GM12878 (cell line): ENCODE measurements at regions not wholly inside any gene's neighbourhood (a gene's known extent, or its start where the extent isn't known, plus 50 kb on each side); places are given as distances from the start of the nearest gene placed in this dataset.
A peak's percentile ranks its signal among the peaks of the same experiment; 100 is the strongest.

Experiments
- ATAC-seq: fragments of 200-7000 bp; cut with Tn5 transposase; 3 replicates; pipeline ENCODE4 v1.9.1; 2020; ENCODE audit warnings: mild to moderate bottlenecking, moderate library complexity
- BruUV-seq: library from RNA; stranded (reverse); fragments of 400-500 nt; replicated peaks from 2 replicates; lab custom pipeline; 2021; lab: Mats Ljungman, UMichigan
- CTCF ChIA-PET: fragments of 300-600 bp; sonication (Branson Sonifier 250); formaldehyde crosslinking; extraction: SDS; loops from one replicate; lab custom pipeline; 2021; ENCODE audit warnings: inconsistent platforms; lab: Yijun Ruan, JAX
- POLR2A ChIA-PET: fragments of 350-600 bp; formaldehyde crosslinking; extraction: SDS; loops from one replicate; lab custom pipeline; 2021; ENCODE audit warnings: inconsistent platforms; lab: Charles Lee
- RAD21 ChIA-PET: fragments of 300-600 bp; sonication (Branson Sonifier 250); formaldehyde crosslinking; loops from one replicate; lab custom pipeline; 2023; ENCODE audit warnings: antibody characterized with exemption; ENCODE audit not compliant: unreplicated experiment; lab: Charles Lee
- SMC1A ChIA-PET: fragments of 300-600 bp; sonication (Branson Sonifier 250); formaldehyde crosslinking; loops from one replicate; lab custom pipeline; 2023; ENCODE audit not compliant: unreplicated experiment, uncharacterized antibody; lab: Charles Lee
- DNase-seq: peaks from one replicate; pipeline ENCODE4 v3.0.0-alpha.2; 2011; ENCODE audit warnings: low read depth, low spot score
- FAIRE-seq: peaks from 3 replicates; lab custom pipeline; 2011; peaks lifted over from hg19 to GRCh38; lab: Jason Lieb, UNC
- H2AFZ ChIP-seq: 2 replicates; pipeline ENCODE4 v1.6.0; 2011; ENCODE audit warnings: low read depth, low read length, control low read depth; ENCODE audit not compliant: control insufficient read depth
- H3K27ac ChIP-seq: 2 replicates; pipeline ENCODE4 v1.5.1; 2011; ENCODE audit warnings: control low read depth; ENCODE audit not compliant: control insufficient read depth, insufficient read depth
- H3K27me3 ChIP-seq, 2 experiments: replicated peaks in 1 of 2; 2 replicates each; pipeline versions ENCODE4 v1.6.0 to v1.6.1; 2011; ENCODE audit warnings: low read length in 1 of 2; ENCODE audit not compliant: control insufficient read depth in 2 of 2, insufficient read depth in 2 of 2
- H3K36me3 ChIP-seq, 2 experiments: 2 replicates each; pipeline ENCODE4 v1.5.1; 2011; ENCODE audit warnings: low read length in 1 of 2; ENCODE audit not compliant: control insufficient read depth in 2 of 2, insufficient read depth in 2 of 2
- H3K4me1 ChIP-seq: 2 replicates; pipeline ENCODE4 v1.6.1; 2011; ENCODE audit warnings: mild to moderate bottlenecking, low read length, moderate library complexity, mixed read lengths; ENCODE audit not compliant: control insufficient read depth, insufficient read depth
- H3K4me2 ChIP-seq: 2 replicates; pipeline ENCODE4 v1.6.0; 2011; ENCODE audit warnings: control low read depth; ENCODE audit not compliant: control insufficient read depth, insufficient read depth
- H3K4me3 ChIP-seq: fragments of 200-600 bp; sonication (generic); 2 replicates; pipeline ENCODE4 v1.5.1; 2016
- H3K79me2 ChIP-seq: 2 replicates; pipeline ENCODE4 v1.6.0; 2011; ENCODE audit warnings: low read length; ENCODE audit not compliant: control insufficient read depth, insufficient read depth
- H3K9ac ChIP-seq: 2 replicates; pipeline ENCODE4 v1.8.0; 2011; ENCODE audit warnings: low read length, control low read depth, mixed read lengths; ENCODE audit not compliant: control insufficient read depth, insufficient read depth
- H3K9me3 ChIP-seq: replicated peaks from 3 replicates; pipeline ENCODE4 v1.5.1; 2011; ENCODE audit warnings: mild to moderate bottlenecking, low read length; ENCODE audit not compliant: control insufficient read depth, insufficient read depth
- H4K20me1 ChIP-seq: 2 replicates; pipeline ENCODE4 v1.6.0; 2011; ENCODE audit not compliant: control insufficient read depth, insufficient read depth
- CTCF ChIP-seq, 3 experiments: IDR thresholded peaks in 2 of 3; conservative IDR thresholded peaks in 1 of 3; 2 replicates each; pipeline ENCODE4 v1.5.1; 2011; ENCODE audit warnings: low read depth in 3 of 3, low read length in 3 of 3, mild to moderate bottlenecking in 3 of 3, control low read depth in 2 of 3, moderate library complexity in 2 of 3, inconsistent platforms in 1 of 3, mixed read lengths in 1 of 3; ENCODE audit not compliant: control insufficient read depth in 2 of 3, insufficient read depth in 1 of 3; ENCODE audit errors: extremely low read depth in 1 of 3
- EGR1 ChIP-seq, 2 experiments: IDR thresholded peaks; 1 replicate in 1 of 2; 2 replicates in 1 of 2; pipeline ENCODE4 v1.6.1; 2011 to 2012; ENCODE audit warnings: low read depth in 2 of 2, low read length in 2 of 2, borderline replicate concordance in 1 of 2, mild to moderate bottlenecking in 1 of 2, moderate library complexity in 1 of 2
- GABPA ChIP-seq: IDR thresholded peaks from 2 replicates; pipeline ENCODE4 v1.6.1; 2014; ENCODE audit warnings: antibody characterized with exemption, low read depth, mild to moderate bottlenecking, inconsistent platforms
- POLR2AphosphoS2 ChIP-seq: IDR thresholded peaks from 2 replicates; pipeline ENCODE4 v1.6.1; 2011; ENCODE audit warnings: low read depth, mild to moderate bottlenecking, low read length, improper control_type of control experiment, moderate library complexity
- POLR2AphosphoS5 ChIP-seq: IDR thresholded peaks from 2 replicates; pipeline ENCODE4 v1.6.1; 2011; ENCODE audit warnings: mild to moderate bottlenecking, low read length, inconsistent platforms
- REST ChIP-seq: IDR thresholded peaks from 2 replicates; pipeline ENCODE4 v1.6.1; 2012; ENCODE audit warnings: mild to moderate bottlenecking, low read depth, low read length
- WGBS: methylation state at CpG from one replicate; pipeline ENCODE4 v1.1.6; 2016; ENCODE audit warnings: low lambda C conversion rate; ENCODE audit not compliant: insufficient replicate concordance, insufficient coverage; ENCODE audit errors: missing lambda C conversion rate; 5-methylcytosine and 5-hydroxymethylcytosine counted together
- in situ Hi-C: fragments of 300-500 bp; cut with MboI; formaldehyde crosslinking; loops from 9 replicates; pipeline ENCODE4 v1.14.3; 2018; ENCODE audit warnings: mixed read lengths
- intact Hi-C: fragments of 100-400 bp; cut with micrococcal nuclease; formaldehyde crosslinking; loops from one replicate; pipeline ENCODE4 v1.14.2; 2022; ENCODE audit not compliant: unreplicated experiment
- TF ChIP-seq, protein P1 (sequence below): IDR thresholded peaks from 2 replicates; pipeline ENCODE4 v1.6.1; 2012; ENCODE audit warnings: low read length, inconsistent platforms

DNA sequence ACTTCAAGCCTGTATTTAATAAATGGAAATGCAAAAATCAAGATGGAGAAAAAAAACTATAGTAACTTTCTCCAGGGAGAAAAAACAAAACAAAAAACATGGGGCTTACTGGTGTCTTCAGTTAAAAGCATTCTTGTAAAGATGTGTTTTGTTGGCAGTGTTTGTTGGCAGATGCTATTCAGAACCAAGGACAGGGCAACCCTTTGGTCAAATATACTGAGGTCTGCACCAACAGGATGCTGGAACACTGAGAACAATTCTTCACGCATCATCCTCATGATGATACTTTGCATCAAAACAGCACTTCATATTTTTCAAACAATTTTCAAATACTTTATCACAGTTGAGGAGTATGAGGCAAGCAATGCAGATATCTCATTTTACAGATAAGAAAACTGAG, 63.7 kb upstream of the CBLN4 start:
- in situ Hi-C loops (no loop called here), intact Hi-C loops (no loop called here)
- Histone ChIP-seq H4K20me1 (no peaks in the 10 kb centered on the region), H3K27me3 (no peaks in the 10 kb centered on the region), H3K36me3 (no peaks in the 10 kb centered on the region), H3K4me2 (no peak overlapping the region), H3K4me1 (no peaks in the 10 kb centered on the region), H3K4me3 (no peak overlapping the region), H3K9me3 (no peaks in the 10 kb centered on the region), H2AFZ (no peak overlapping the region), H3K79me2 (no peaks in the 10 kb centered on the region), H3K27ac (no peak overlapping the region), H3K9ac (no peak overlapping the region)
- ChIA-PET POLR2A (no interaction called here), SMC1A (no interaction called here), RAD21 (no interaction called here), CTCF (no interaction called here)
- BruUV-seq = no TSS peak
- FAIRE-seq = no peak
- no peak for ATAC-seq
- WGBS = 26% methylated on average over 1 of the region's 1 CpG
- DNase-seq = no peak
- TF ChIP-seq REST = peak; percentile 22; the same call in 1 of the 2 replicates
- TF ChIP-seq POLR2AphosphoS2 = no peak
- TF ChIP-seq EGR1 (IDR thresholded peaks at IDR 0.05; ENCODE audit: borderline replicate concordance in 1 of 2, low read depth in 2 of 2, low read length in 2 of 2) = no peak
- TF ChIP-seq, protein P1, sequence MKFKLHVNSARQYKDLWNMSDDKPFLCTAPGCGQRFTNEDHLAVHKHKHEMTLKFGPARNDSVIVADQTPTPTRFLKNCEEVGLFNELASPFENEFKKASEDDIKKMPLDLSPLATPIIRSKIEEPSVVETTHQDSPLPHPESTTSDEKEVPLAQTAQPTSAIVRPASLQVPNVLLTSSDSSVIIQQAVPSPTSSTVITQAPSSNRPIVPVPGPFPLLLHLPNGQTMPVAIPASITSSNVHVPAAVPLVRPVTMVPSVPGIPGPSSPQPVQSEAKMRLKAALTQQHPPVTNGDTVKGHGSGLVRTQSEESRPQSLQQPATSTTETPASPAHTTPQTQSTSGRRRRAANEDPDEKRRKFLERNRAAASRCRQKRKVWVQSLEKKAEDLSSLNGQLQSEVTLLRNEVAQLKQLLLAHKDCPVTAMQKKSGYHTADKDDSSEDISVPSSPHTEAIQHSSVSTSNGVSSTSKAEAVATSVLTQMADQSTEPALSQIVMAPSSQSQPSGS = no peak
- TF ChIP-seq POLR2AphosphoS5 = no peak
- no peak for TF ChIP-seq CTCF (IDR thresholded peaks at IDR 0.05 in 2 of 3, conservative IDR thresholded peaks at IDR 0.05 in 1 of 3; ENCODE audit: control insufficient read depth in 2 of 3, extremely low read depth in 1 of 3, insufficient read depth in 1 of 3, low read depth in 3 of 3, low read length in 3 of 3)
- TF ChIP-seq GABPA = no peak
- TF ChIP-seq, all 136 proteins: peak for 1
